Mesendoderm (in vitro differentiated cells): ENCODE measurements at regions not wholly inside any gene's neighbourhood (a gene's known extent, or its start where the extent isn't known, plus 50 kb on each side); places are given as distances from the start of the nearest gene placed in this dataset.

Source experiments
- DNase-seq: peaks from one replicate; pipeline ENCODE4 v3.0.0; 2013
- H2AK5ac ChIP-seq: 2 replicates; pipeline ENCODE4 v1.6.1; 2013; ENCODE audit warnings: low read length, inconsistent platforms
- H2BK120ac ChIP-seq: 2 replicates; pipeline ENCODE4 v1.6.1; 2013; ENCODE audit warnings: low read depth, mild to moderate bottlenecking, low read length, moderate library complexity, mixed read lengths
- H2BK15ac ChIP-seq: replicated peaks from 2 replicates; pipeline ENCODE4 v1.6.1; 2013; ENCODE audit warnings: low read depth, mild to moderate bottlenecking, moderate library complexity
- H2BK5ac ChIP-seq: 2 replicates; pipeline ENCODE4 v1.6.1; 2013; ENCODE audit warnings: low read length, inconsistent platforms
- H3K18ac ChIP-seq: 2 replicates; pipeline ENCODE4 v1.6.1; 2013; ENCODE audit warnings: mild to moderate bottlenecking, low read length, mixed read lengths
- H3K23ac ChIP-seq: one replicate; pipeline ENCODE4 v1.6.1; 2013; ENCODE audit warnings: low read length
- H3K27ac ChIP-seq: 2 replicates; pipeline ENCODE4 v1.5.1; 2013; ENCODE audit warnings: low read depth, mild to moderate bottlenecking, inconsistent platforms, low read length, moderate library complexity
- H3K27me3 ChIP-seq: 2 replicates; pipeline ENCODE4 v1.6.1; 2013; ENCODE audit warnings: low read length, control low read depth, mild to moderate bottlenecking, inconsistent platforms; ENCODE audit not compliant: insufficient read depth, poor library complexity
- H3K36me3 ChIP-seq: 2 replicates; pipeline ENCODE4 v1.6.1; 2013; ENCODE audit warnings: low read length, inconsistent platforms; ENCODE audit not compliant: control insufficient read depth, insufficient read depth
- H3K4ac ChIP-seq: one replicate; pipeline ENCODE4 v1.6.1; 2013; ENCODE audit warnings: low read depth, mild to moderate bottlenecking, low read length, moderate library complexity
- H3K4me1 ChIP-seq: 2 replicates; pipeline ENCODE4 v1.6.1; 2013; ENCODE audit warnings: low read depth, low read length, inconsistent platforms; ENCODE audit not compliant: control insufficient read depth
- H3K4me2 ChIP-seq: 2 replicates; pipeline ENCODE4 v1.6.1; 2013; ENCODE audit warnings: low read length
- H3K4me3 ChIP-seq: 2 replicates; pipeline ENCODE4 v1.5.1; 2013; ENCODE audit warnings: mild to moderate bottlenecking, low read length
- H3K56ac ChIP-seq: one replicate; pipeline ENCODE4 v1.6.1; 2013; ENCODE audit warnings: low read length
- H3K79me1 ChIP-seq: 2 replicates; pipeline ENCODE4 v1.6.1; 2013; ENCODE audit warnings: low read length, inconsistent platforms
- H3K79me2 ChIP-seq: 2 replicates; pipeline ENCODE4 v1.6.1; 2013; ENCODE audit warnings: mild to moderate bottlenecking, low read length; ENCODE audit not compliant: control insufficient read depth, insufficient read depth
- H3K9ac ChIP-seq: 2 replicates; pipeline ENCODE4 v1.6.1; 2013; ENCODE audit warnings: low read length, inconsistent platforms
- H4K5ac ChIP-seq: one replicate; pipeline ENCODE4 v1.6.1; 2013; ENCODE audit warnings: low read length
- H4K8ac ChIP-seq: one replicate; pipeline ENCODE4 v1.6.1; 2013; ENCODE audit warnings: low read depth, mild to moderate bottlenecking, control low read depth, low read length, moderate library complexity
- WGBS: extraction: QIAGEN DNeasy Blood & Tissue Kit; methylation state at CpG from one replicate; pipeline ENCODE4 v1.1.7; 2013; ENCODE audit warnings: low lambda C conversion rate, missing lambda C conversion rate; ENCODE audit not compliant: insufficient coverage; ENCODE audit errors: extremely low coverage; 5-methylcytosine and 5-hydroxymethylcytosine counted together

DNA sequence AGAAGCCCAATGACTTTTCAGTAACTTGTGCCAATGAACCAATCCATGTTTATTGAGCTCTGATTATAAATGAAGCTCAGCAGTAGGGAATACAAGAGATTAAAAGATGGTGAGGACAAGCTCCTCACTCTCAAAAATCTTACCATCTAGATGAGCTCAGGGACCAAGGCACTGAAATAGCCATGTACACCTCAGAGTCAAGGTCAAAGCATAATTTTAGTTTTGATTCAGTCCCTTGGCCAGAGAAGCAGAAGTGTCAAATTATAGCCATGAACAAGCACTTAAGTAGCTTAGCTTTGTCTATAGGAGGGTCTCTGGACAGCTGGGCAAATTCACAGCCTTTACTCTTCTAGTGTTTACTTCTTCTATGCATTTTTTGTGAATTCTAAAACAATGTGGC, 131.0 kb upstream of the DTNBP1 start:
- no peaks in the 10 kb centered on the region for H3K79me1 ChIP-seq
- no peak overlapping the region for H4K8ac ChIP-seq
- no peak overlapping the region for H2BK15ac ChIP-seq
- H3K23ac ChIP-seq: no peak overlapping the region
- H3K36me3 ChIP-seq: no peaks in the 10 kb centered on the region
- H3K4ac ChIP-seq: no peak overlapping the region
- no peak overlapping the region for H2AK5ac ChIP-seq
- H3K4me3 ChIP-seq: no peak overlapping the region
- no peak overlapping the region for H3K4me2 ChIP-seq
- H3K56ac ChIP-seq: no peak overlapping the region
- H2BK120ac ChIP-seq: no peak overlapping the region
- H2BK5ac ChIP-seq: no peak overlapping the region
- H4K5ac ChIP-seq: no peak overlapping the region
- no peak overlapping the region for H3K27ac ChIP-seq
- no peak for DNase-seq
- no peak overlapping the region for H3K18ac ChIP-seq
- H3K79me2 ChIP-seq: no peaks in the 10 kb centered on the region
- H3K4me1 ChIP-seq: no peaks in the 10 kb centered on the region
- no peak overlapping the region for H3K9ac ChIP-seq
- no peaks in the 10 kb centered on the region for H3K27me3 ChIP-seq

GRCh38 chr6:15793288-15793687, 130.5 kb upstream of the DTNBP1 start:
- Histone ChIP-seq H4K5ac (no peak overlapping the region), H3K79me2 (no peaks in the 10 kb centered on the region), H2BK120ac (no peak overlapping the region), H2AK5ac (no peak overlapping the region), H2BK5ac (no peak overlapping the region), H3K56ac (no peak overlapping the region), H3K79me1 (no peaks in the 10 kb centered on the region), H3K36me3 (no peaks in the 10 kb centered on the region), H2BK15ac (no peak overlapping the region), H3K23ac (no peak overlapping the region), H3K4me1 (no peaks in the 10 kb centered on the region), H4K8ac (no peak overlapping the region), H3K9ac (no peak overlapping the region), H3K27ac (no peak overlapping the region), H3K27me3 (no peaks in the 10 kb centered on the region), H3K4me3 (no peak overlapping the region), H3K4me2 (no peak overlapping the region), H3K4ac (no peak overlapping the region), H3K18ac (no peak overlapping the region)
- peak; percentile 63 for DNase-seq
- WGBS: no CpG with 5 or more reads among the region's 4 CpGs

GRCh38 chr6:15792842-15793241, 130.0 kb upstream of the DTNBP1 start:
- no peak overlapping the region for H3K27ac ChIP-seq
- H2AK5ac ChIP-seq: no peak overlapping the region
- no peak overlapping the region for H3K4ac ChIP-seq
- no peak overlapping the region for H3K56ac ChIP-seq
- H2BK5ac ChIP-seq: no peak overlapping the region
- no peaks in the 10 kb centered on the region for H3K79me2 ChIP-seq
- no peak overlapping the region for H3K4me3 ChIP-seq
- H2BK15ac ChIP-seq: no peak overlapping the region
- no peak overlapping the region for H3K23ac ChIP-seq
- H4K5ac ChIP-seq: no peak overlapping the region
- no peak overlapping the region for H4K8ac ChIP-seq
- H3K9ac ChIP-seq: no peak overlapping the region
- H3K4me2 ChIP-seq: no peak overlapping the region
- H3K36me3 ChIP-seq: no peaks in the 10 kb centered on the region
- H3K27me3 ChIP-seq: no peaks in the 10 kb centered on the region
- H3K4me1 ChIP-seq: no peaks in the 10 kb centered on the region
- no peak overlapping the region for H3K18ac ChIP-seq
- no peaks in the 10 kb centered on the region for H3K79me1 ChIP-seq
- no peak for DNase-seq
- no peak overlapping the region for H2BK120ac ChIP-seq

- Histone ChIP-seq H3K79me1 (no peaks in the 10 kb centered on the region), H4K8ac (no peak overlapping the region), H3K4me1 (no peaks in the 10 kb centered on the region), H3K4me3 (no peak overlapping the region), H3K4me2 (no peak overlapping the region), H2BK5ac (no peak overlapping the region), H3K4ac (no peak overlapping the region), H3K56ac (no peak overlapping the region), H4K5ac (no peak overlapping the region), H3K36me3 (no peaks in the 10 kb centered on the region), H3K23ac (no peak overlapping the region), H3K27ac (no peak overlapping the region), H3K9ac (no peak overlapping the region), H3K79me2 (no peaks in the 10 kb centered on the region), H3K18ac (no peak overlapping the region), H3K27me3 (no peaks in the 10 kb centered on the region), H2BK120ac (no peak overlapping the region), H2AK5ac (no peak overlapping the region), H2BK15ac (no peak overlapping the region)
- WGBS: no CpG with 5 or more reads among the region's 8 CpGs
- no peak for DNase-seq
Observed at GRCh38 chr6:15791448-15792181, 128.8 kb upstream of the DTNBP1 start.

DNA sequence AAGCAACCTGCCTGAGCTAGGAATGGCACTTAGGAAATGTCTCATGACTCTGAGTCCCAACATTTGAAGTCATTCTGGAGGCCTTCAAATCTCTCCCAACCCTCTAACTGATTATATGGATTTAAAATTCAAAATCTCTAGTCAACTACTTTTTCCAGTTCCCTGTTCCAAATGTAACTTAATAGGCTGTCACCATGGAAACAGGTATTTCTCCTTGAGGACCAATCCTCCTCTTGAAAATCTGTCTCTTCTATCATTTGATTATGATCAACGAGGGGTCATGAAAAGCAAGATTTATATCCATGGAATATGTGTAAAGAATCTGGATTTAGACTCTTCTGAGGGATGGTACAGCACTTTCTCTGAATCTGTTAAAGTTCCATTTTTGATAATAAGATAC, 127.3 kb upstream of the DTNBP1 start:
- no peak overlapping the region for H2AK5ac ChIP-seq
- H4K8ac ChIP-seq: no peak overlapping the region
- no peak overlapping the region for H2BK5ac ChIP-seq
- H3K79me2 ChIP-seq: no peaks in the 10 kb centered on the region
- H3K9ac ChIP-seq: no peak overlapping the region
- H4K5ac ChIP-seq: no peak overlapping the region
- H3K56ac ChIP-seq: no peak overlapping the region
- no peak overlapping the region for H2BK15ac ChIP-seq
- no peaks in the 10 kb centered on the region for H3K27me3 ChIP-seq
- no peak overlapping the region for H3K4me2 ChIP-seq
- no peaks in the 10 kb centered on the region for H3K4me1 ChIP-seq
- H3K18ac ChIP-seq: no peak overlapping the region
- no peak overlapping the region for H3K27ac ChIP-seq
- no peak overlapping the region for H2BK120ac ChIP-seq
- no peak overlapping the region for H3K4ac ChIP-seq
- H3K4me3 ChIP-seq: no peak overlapping the region
- no CpG with 5 or more reads among the region's 1 CpG for WGBS
- no peaks in the 10 kb centered on the region for H3K79me1 ChIP-seq
- no peaks in the 10 kb centered on the region for H3K36me3 ChIP-seq
- DNase-seq: no peak
- no peak overlapping the region for H3K23ac ChIP-seq

DNA sequence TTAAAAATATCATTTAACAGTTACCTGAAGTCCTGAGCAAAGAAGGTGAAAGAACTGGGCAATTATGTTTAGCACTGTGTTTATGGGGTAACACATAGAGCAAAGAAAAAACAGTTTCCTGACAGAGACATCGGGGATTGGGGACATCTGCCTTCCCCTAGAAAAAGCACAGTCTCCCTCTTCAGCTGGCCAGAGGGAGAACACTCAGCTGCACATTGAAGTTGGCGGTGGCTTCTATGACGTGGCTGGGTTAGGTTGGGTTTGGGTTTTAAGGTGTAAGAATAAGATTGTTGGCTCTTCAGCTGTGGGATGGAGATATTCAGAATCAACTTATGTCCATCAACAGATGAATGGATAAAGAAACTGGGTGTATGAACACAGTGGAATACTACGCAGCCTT, 124.0 kb upstream of the DTNBP1 start:
- Histone ChIP-seq H3K23ac (no peak overlapping the region), H3K79me1 (no peaks in the 10 kb centered on the region), H2BK15ac (no peak overlapping the region), H2AK5ac (no peak overlapping the region), H3K79me2 (no peaks in the 10 kb centered on the region), H3K4ac (no peak overlapping the region), H3K4me2 (no peak overlapping the region), H3K9ac (no peak overlapping the region), H4K8ac (no peak overlapping the region), H2BK5ac (no peak overlapping the region), H3K56ac (no peak overlapping the region), H3K18ac (no peak overlapping the region), H3K36me3 (no peaks in the 10 kb centered on the region), H3K27ac (no peak overlapping the region), H2BK120ac (no peak overlapping the region), H3K4me3 (no peak overlapping the region), H4K5ac (no peak overlapping the region), H3K4me1 (no peaks in the 10 kb centered on the region), H3K27me3 (no peaks in the 10 kb centered on the region)
- WGBS: no CpG with 5 or more reads among the region's 4 CpGs
- no peak for DNase-seq
